DND-41 (cell line): ENCODE measurements at regions not wholly inside any gene's neighbourhood (a gene's known extent, or its start where the extent isn't known, plus 50 kb on each side); places are given as distances from the start of the nearest gene placed in this dataset.

Source experiments
- CTCF ChIP-seq: IDR thresholded peaks from 2 replicates; pipeline ENCODE4 v1.5.1; 2012; ENCODE audit warnings: borderline replicate concordance, low read length, moderate library complexity, mild to moderate bottlenecking; ENCODE audit not compliant: poor library complexity, severe bottlenecking; ENCODE audit errors: extremely low read depth
- EZH2 ChIP-seq: IDR thresholded peaks from 3 replicates; pipeline ENCODE4 v1.6.1; 2012; ENCODE audit warnings: borderline replicate concordance, low read depth, mild to moderate bottlenecking, moderate library complexity, low read length, inconsistent platforms; ENCODE audit not compliant: severe bottlenecking

GRCh38 chr17:55846745-55847144 lies 95.9 kb downstream of the PCTP start:
- TF ChIP-seq CTCF (no peak), EZH2 (no peak)
